Liver (tissue), 8 donors: ENCODE measurements at regions not wholly inside any gene's neighbourhood (a gene's known extent, or its start where the extent isn't known, plus 50 kb on each side); places are given as distances from the start of the nearest gene placed in this dataset.

Source experiments
- DNase-seq: peaks from one replicate; pipeline ENCODE4 v3.0.0-alpha.2; 2017; ENCODE audit warnings: low spot score
- H3K27ac ChIP-seq, 2 donors: one replicate each; pipeline ENCODE4 v1.7.0; 2013; ENCODE audit warnings: inconsistent platforms in 2 of 2, low read length in 2 of 2, control low read depth in 1 of 2, low read depth in 1 of 2, mild to moderate bottlenecking in 1 of 2
- H3K27me3 ChIP-seq, 4 donors: one replicate each; pipeline versions ENCODE4 v1.6.1 to v1.7.0; 2013; ENCODE audit warnings: low read length in 3 of 4, inconsistent platforms in 1 of 4, mild to moderate bottlenecking in 1 of 4, moderate library complexity in 1 of 4; ENCODE audit not compliant: control insufficient read depth in 4 of 4, insufficient read depth in 4 of 4
- H3K36me3 ChIP-seq, 4 donors: one replicate each; pipeline versions ENCODE4 v1.6.1 to v1.7.0; 2013; ENCODE audit warnings: low read length in 3 of 4, mild to moderate bottlenecking in 3 of 4, low read depth in 1 of 4, moderate library complexity in 1 of 4; ENCODE audit not compliant: control insufficient read depth in 4 of 4, insufficient read depth in 3 of 4
- H3K4me1 ChIP-seq, 4 donors: one replicate each; pipeline versions ENCODE4 v1.6.1 to v1.7.0; 2013; ENCODE audit warnings: low read length in 3 of 4, mild to moderate bottlenecking in 3 of 4, moderate library complexity in 1 of 4; ENCODE audit not compliant: control insufficient read depth in 4 of 4, insufficient read depth in 4 of 4
- H3K4me3 ChIP-seq, 3 donors: one replicate each; pipeline versions ENCODE4 v1.6.1 to v1.7.0; 2013; ENCODE audit warnings: low read length in 3 of 3, control low read depth in 1 of 3, low read depth in 1 of 3, mild to moderate bottlenecking in 1 of 3
- H3K9ac ChIP-seq, 2 donors: one replicate each; pipeline ENCODE4 v1.7.0; 2013; ENCODE audit warnings: low read length in 2 of 2, mild to moderate bottlenecking in 2 of 2, moderate library complexity in 2 of 2, control low read depth in 1 of 2, low read depth in 1 of 2
- H3K9me3 ChIP-seq, 4 donors: one replicate each; pipeline versions ENCODE4 v1.6.1 to v1.7.0; 2013; ENCODE audit warnings: low read length in 3 of 4; ENCODE audit not compliant: control insufficient read depth in 4 of 4
- ATF3 ChIP-seq: IDR thresholded peaks from 2 replicates; pipeline ENCODE4 v1.6.1; 2016; ENCODE audit warnings: antibody characterized with exemption
- EGR1 ChIP-seq, 2 donors: IDR thresholded peaks; 2 replicates each; pipeline ENCODE4 v1.6.1; 2016 to 2018; ENCODE audit warnings: antibody characterized with exemption in 2 of 2, low read depth in 2 of 2
- FOXA1 ChIP-seq: IDR thresholded peaks from 2 replicates; pipeline ENCODE4 v1.6.1; 2016; ENCODE audit warnings: antibody characterized with exemption
- FOXA2 ChIP-seq: IDR thresholded peaks from 2 replicates; pipeline ENCODE4 v1.6.1; 2016; ENCODE audit warnings: antibody characterized with exemption
- GABPA ChIP-seq, 2 donors: IDR thresholded peaks in 1 of 2; conservative IDR thresholded peaks in 1 of 2; 2 replicates each; pipeline ENCODE4 v1.6.1; 2016; ENCODE audit warnings: antibody characterized with exemption in 2 of 2, mild to moderate bottlenecking in 1 of 2, moderate library complexity in 1 of 2
- HNF4A ChIP-seq, 2 donors: conservative IDR thresholded peaks; 2 replicates each; pipeline ENCODE4 v1.6.1; 2016; ENCODE audit warnings: antibody characterized with exemption in 2 of 2, mild to moderate bottlenecking in 2 of 2
- HNF4G ChIP-seq: IDR thresholded peaks from 2 replicates; pipeline ENCODE4 v1.6.1; 2016; ENCODE audit warnings: antibody characterized with exemption
- JUND ChIP-seq, 2 donors: IDR thresholded peaks; 2 replicates each; pipeline ENCODE4 v1.6.1; 2016; ENCODE audit warnings: antibody characterized with exemption in 2 of 2
- NR2F2 ChIP-seq: IDR thresholded peaks from 2 replicates; pipeline ENCODE4 v1.6.1; 2016; ENCODE audit warnings: antibody characterized with exemption
- RAD21 ChIP-seq, 2 donors: IDR thresholded peaks; 2 replicates each; pipeline ENCODE4 v1.6.1; 2016; ENCODE audit warnings: antibody characterized with exemption in 2 of 2, mild to moderate bottlenecking in 2 of 2
- RXRA ChIP-seq, 2 donors: IDR thresholded peaks; 2 replicates each; pipeline ENCODE4 v1.6.1; 2017 to 2018; ENCODE audit warnings: antibody characterized with exemption in 2 of 2, mild to moderate bottlenecking in 1 of 2
- SP1 ChIP-seq: IDR thresholded peaks from 2 replicates; pipeline ENCODE4 v1.6.1; 2018; ENCODE audit warnings: antibody characterized with exemption, mild to moderate bottlenecking
- TAF1 ChIP-seq: conservative IDR thresholded peaks from 2 replicates; pipeline ENCODE4 v1.6.1; 2016; ENCODE audit warnings: antibody characterized with exemption, mild to moderate bottlenecking
- YY1 ChIP-seq: IDR thresholded peaks from 2 replicates; pipeline ENCODE4 v1.6.1; 2016; ENCODE audit warnings: antibody characterized with exemption, mild to moderate bottlenecking
- WGBS: extraction: QIAGEN DNeasy Blood & Tissue Kit; methylation state at CpG from one replicate; pipeline ENCODE4 v1.1.7; 2013; 5-methylcytosine and 5-hydroxymethylcytosine counted together
- TF ChIP-seq, protein P1 (sequence below): IDR thresholded peaks from 2 replicates; pipeline ENCODE4 v1.6.1; 2016; ENCODE audit warnings: antibody characterized with exemption
- TF ChIP-seq, protein P2 (sequence below): IDR thresholded peaks from 2 replicates; pipeline ENCODE4 v1.6.1; 2016; ENCODE audit warnings: antibody characterized with exemption
- TF ChIP-seq, protein P3 (sequence below): IDR thresholded peaks from 2 replicates; pipeline ENCODE4 v1.6.1; 2016; ENCODE audit warnings: antibody characterized with exemption, mild to moderate bottlenecking
- TF ChIP-seq, protein P4 (sequence below): fragments of 150-350 bp; IDR thresholded peaks from 2 replicates; pipeline ENCODE4 v1.5.1; 2017; ENCODE audit warnings: improper control_type of control experiment, low read depth, low read length; ENCODE audit not compliant: missing input control
- donor health status: healthy.
- donor health status: healthy.
- donor health status: healthy.
- donor health status: healthy.
- donor health status: healthy.

DNA sequence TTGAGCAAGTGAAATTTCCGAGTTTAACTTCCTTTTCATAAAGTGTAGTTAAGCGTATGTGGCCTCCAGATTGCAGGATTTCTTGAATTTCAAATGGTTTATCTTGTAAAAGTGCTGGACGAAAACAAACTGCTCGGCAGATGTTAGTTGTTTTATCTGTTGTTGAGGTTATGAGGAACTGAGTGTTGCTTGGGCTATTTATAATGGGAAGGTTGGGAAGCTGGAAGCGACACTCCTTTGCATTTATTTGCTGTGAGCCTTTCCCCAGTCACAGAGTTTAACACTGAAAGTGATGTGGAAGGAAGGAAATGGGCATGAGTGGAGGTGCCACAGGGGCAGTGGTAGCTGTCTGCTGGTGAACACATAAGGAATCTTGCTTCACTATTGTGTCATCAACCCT lies 284.9 kb downstream of the PCDH7 start:
- no peaks in the 10 kb centered on the region for H3K4me1 ChIP-seq
- no peak overlapping the region for H3K9ac ChIP-seq
- 72% methylated on average over 5 of the region's 5 CpGs for WGBS
- DNase-seq = no peak
- no peak overlapping the region for H3K27ac ChIP-seq
- TF ChIP-seq TAF1 = no peak
- no peak for TF ChIP-seq JUND (IDR thresholded peaks at IDR 0.05)
- no peak for TF ChIP-seq EGR1 (IDR thresholded peaks at IDR 0.05; ENCODE audit: low read depth in 2 of 2)
- TF ChIP-seq HNF4A (conservative IDR thresholded peaks at IDR 0.05) = no peak
- TF ChIP-seq FOXA2 = no peak
- TF ChIP-seq, protein P1, sequence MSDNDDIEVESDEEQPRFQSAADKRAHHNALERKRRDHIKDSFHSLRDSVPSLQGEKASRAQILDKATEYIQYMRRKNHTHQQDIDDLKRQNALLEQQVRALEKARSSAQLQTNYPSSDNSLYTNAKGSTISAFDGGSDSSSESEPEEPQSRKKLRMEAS = no peak
- TF ChIP-seq RXRA (IDR thresholded peaks at IDR 0.05) = no peak
- no peak for TF ChIP-seq GABPA (IDR thresholded peaks at IDR 0.05 in 1 of 2, conservative IDR thresholded peaks at IDR 0.05 in 1 of 2)
- TF ChIP-seq NR2F2 = no peak
- TF ChIP-seq HNF4G = no peak
- TF ChIP-seq SP1 = no peak
- no peak for TF ChIP-seq FOXA1
- TF ChIP-seq ATF3 = no peak
- TF ChIP-seq, protein P2, sequence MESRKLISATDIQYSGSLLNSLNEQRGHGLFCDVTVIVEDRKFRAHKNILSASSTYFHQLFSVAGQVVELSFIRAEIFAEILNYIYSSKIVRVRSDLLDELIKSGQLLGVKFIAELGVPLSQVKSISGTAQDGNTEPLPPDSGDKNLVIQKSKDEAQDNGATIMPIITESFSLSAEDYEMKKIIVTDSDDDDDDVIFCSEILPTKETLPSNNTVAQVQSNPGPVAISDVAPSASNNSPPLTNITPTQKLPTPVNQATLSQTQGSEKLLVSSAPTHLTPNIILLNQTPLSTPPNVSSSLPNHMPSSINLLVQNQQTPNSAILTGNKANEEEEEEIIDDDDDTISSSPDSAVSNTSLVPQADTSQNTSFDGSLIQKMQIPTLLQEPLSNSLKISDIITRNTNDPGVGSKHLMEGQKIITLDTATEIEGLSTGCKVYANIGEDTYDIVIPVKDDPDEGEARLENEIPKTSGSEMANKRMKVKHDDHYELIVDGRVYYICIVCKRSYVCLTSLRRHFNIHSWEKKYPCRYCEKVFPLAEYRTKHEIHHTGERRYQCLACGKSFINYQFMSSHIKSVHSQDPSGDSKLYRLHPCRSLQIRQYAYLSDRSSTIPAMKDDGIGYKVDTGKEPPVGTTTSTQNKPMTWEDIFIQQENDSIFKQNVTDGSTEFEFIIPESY = no peak
- TF ChIP-seq, protein P3, sequence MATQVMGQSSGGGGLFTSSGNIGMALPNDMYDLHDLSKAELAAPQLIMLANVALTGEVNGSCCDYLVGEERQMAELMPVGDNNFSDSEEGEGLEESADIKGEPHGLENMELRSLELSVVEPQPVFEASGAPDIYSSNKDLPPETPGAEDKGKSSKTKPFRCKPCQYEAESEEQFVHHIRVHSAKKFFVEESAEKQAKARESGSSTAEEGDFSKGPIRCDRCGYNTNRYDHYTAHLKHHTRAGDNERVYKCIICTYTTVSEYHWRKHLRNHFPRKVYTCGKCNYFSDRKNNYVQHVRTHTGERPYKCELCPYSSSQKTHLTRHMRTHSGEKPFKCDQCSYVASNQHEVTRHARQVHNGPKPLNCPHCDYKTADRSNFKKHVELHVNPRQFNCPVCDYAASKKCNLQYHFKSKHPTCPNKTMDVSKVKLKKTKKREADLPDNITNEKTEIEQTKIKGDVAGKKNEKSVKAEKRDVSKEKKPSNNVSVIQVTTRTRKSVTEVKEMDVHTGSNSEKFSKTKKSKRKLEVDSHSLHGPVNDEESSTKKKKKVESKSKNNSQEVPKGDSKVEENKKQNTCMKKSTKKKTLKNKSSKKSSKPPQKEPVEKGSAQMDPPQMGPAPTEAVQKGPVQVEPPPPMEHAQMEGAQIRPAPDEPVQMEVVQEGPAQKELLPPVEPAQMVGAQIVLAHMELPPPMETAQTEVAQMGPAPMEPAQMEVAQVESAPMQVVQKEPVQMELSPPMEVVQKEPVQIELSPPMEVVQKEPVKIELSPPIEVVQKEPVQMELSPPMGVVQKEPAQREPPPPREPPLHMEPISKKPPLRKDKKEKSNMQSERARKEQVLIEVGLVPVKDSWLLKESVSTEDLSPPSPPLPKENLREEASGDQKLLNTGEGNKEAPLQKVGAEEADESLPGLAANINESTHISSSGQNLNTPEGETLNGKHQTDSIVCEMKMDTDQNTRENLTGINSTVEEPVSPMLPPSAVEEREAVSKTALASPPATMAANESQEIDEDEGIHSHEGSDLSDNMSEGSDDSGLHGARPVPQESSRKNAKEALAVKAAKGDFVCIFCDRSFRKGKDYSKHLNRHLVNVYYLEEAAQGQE = no peak
- no peak for TF ChIP-seq YY1
- no peak for TF ChIP-seq RAD21 (IDR thresholded peaks at IDR 0.05)
- H3K4me3 ChIP-seq = no peak overlapping the region
- H3K36me3 ChIP-seq = no peaks in the 10 kb centered on the region
- H3K27me3 ChIP-seq = no peaks in the 10 kb centered on the region
- H3K9me3 ChIP-seq = no peaks in the 10 kb centered on the region

GRCh38 chr4:31007858-31008257 lies 287.7 kb downstream of the PCDH7 start:
- Histone ChIP-seq H3K4me1 (no peaks in the 10 kb centered on the region), H3K36me3 (no peaks in the 10 kb centered on the region), H3K9me3 (no peaks in the 10 kb centered on the region), H3K9ac (no peak overlapping the region), H3K27ac (no peak overlapping the region), H3K27me3 (no peaks in the 10 kb centered on the region), H3K4me3 (no peak overlapping the region)
- WGBS = 72% methylated on average over 2 of the region's 2 CpGs
- no peak for DNase-seq
- no peak for TF ChIP-seq GABPA (IDR thresholded peaks at IDR 0.05 in 1 of 2, conservative IDR thresholded peaks at IDR 0.05 in 1 of 2)
- TF ChIP-seq FOXA2 = no peak
- TF ChIP-seq, protein P2 = no peak
- TF ChIP-seq, protein P3 = no peak
- TF ChIP-seq RAD21 (IDR thresholded peaks at IDR 0.05) = no peak
- no peak for TF ChIP-seq HNF4G
- TF ChIP-seq ATF3 = no peak
- TF ChIP-seq TAF1 = no peak
- no peak for TF ChIP-seq YY1
- TF ChIP-seq, protein P4, sequence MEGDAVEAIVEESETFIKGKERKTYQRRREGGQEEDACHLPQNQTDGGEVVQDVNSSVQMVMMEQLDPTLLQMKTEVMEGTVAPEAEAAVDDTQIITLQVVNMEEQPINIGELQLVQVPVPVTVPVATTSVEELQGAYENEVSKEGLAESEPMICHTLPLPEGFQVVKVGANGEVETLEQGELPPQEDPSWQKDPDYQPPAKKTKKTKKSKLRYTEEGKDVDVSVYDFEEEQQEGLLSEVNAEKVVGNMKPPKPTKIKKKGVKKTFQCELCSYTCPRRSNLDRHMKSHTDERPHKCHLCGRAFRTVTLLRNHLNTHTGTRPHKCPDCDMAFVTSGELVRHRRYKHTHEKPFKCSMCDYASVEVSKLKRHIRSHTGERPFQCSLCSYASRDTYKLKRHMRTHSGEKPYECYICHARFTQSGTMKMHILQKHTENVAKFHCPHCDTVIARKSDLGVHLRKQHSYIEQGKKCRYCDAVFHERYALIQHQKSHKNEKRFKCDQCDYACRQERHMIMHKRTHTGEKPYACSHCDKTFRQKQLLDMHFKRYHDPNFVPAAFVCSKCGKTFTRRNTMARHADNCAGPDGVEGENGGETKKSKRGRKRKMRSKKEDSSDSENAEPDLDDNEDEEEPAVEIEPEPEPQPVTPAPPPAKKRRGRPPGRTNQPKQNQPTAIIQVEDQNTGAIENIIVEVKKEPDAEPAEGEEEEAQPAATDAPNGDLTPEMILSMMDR = no peak
- TF ChIP-seq, protein P1 = no peak
- TF ChIP-seq EGR1 (IDR thresholded peaks at IDR 0.05; ENCODE audit: low read depth in 2 of 2) = no peak
